ENCODE measurements at regions not wholly inside any gene's neighbourhood (a gene's known extent, or its start where the extent isn't known, plus 50 kb on each side); places are given as distances from the start of the nearest gene placed in this dataset.

GRCh38 chr4:100657187-100657586 is 139.4 kb upstream of the EMCN start:
- no peak for DNase-seq
- no peaks in the 10 kb centered on the region for H3K4me1 Mint-ChIP-seq
- H3K9me3 Mint-ChIP-seq, result no peaks in the 10 kb centered on the region
- no peak for TF ChIP-seq CTCF (IDR thresholded peaks at IDR 0.05)
- H3K27ac Mint-ChIP-seq, result no peak overlapping the region
- H3K27me3 Mint-ChIP-seq (ENCODE audit: low read depth, poor library complexity), result no peaks in the 10 kb centered on the region
- no peak overlapping the region for H3K4me3 Mint-ChIP-seq
- H3K36me3 Mint-ChIP-seq (ENCODE audit: low read depth), result no peaks in the 10 kb centered on the region

GRCh38 chr4:100651499-100652175 is 133.8 kb upstream of the EMCN start:
- Mint-ChIP-seq H3K9me3 (no peaks in the 10 kb centered on the region), H3K4me1 (no peaks in the 10 kb centered on the region), H3K27ac (no peak overlapping the region), H3K36me3 (ENCODE audit: low read depth) (no peaks in the 10 kb centered on the region), H3K27me3 (ENCODE audit: low read depth, poor library complexity) (no peaks in the 10 kb centered on the region), H3K4me3 (no peak overlapping the region)
- TF ChIP-seq CTCF (IDR thresholded peaks at IDR 0.05), result no peak
- no peak for DNase-seq

- no peak for DNase-seq
- Mint-ChIP-seq H3K4me3 (no peak overlapping the region), H3K9me3 (no peaks in the 10 kb centered on the region), H3K36me3 (ENCODE audit: low read depth) (no peaks in the 10 kb centered on the region), H3K27ac (no peak overlapping the region), H3K4me1 (no peaks in the 10 kb centered on the region), H3K27me3 (ENCODE audit: low read depth, poor library complexity) (no peaks in the 10 kb centered on the region)
- TF ChIP-seq CTCF (IDR thresholded peaks at IDR 0.05), result no peak
Measured at GRCh38 chr4:100649417-100649816, 131.6 kb upstream of the EMCN start.

GRCh38 chr4:100644150-100644549 is 126.3 kb upstream of the EMCN start:
- Mint-ChIP-seq H3K27me3 (ENCODE audit: low read depth, poor library complexity) (no peaks in the 10 kb centered on the region), H3K27ac (no peak overlapping the region), H3K36me3 (ENCODE audit: low read depth) (no peaks in the 10 kb centered on the region), H3K4me1 (no peaks in the 10 kb centered on the region), H3K4me3 (no peak overlapping the region), H3K9me3 (no peaks in the 10 kb centered on the region)
- no peak for DNase-seq
- TF ChIP-seq CTCF (IDR thresholded peaks at IDR 0.05), result no peak

- H3K4me1 Mint-ChIP-seq, result no peaks in the 10 kb centered on the region
- no peaks in the 10 kb centered on the region for H3K36me3 Mint-ChIP-seq (ENCODE audit: low read depth)
- no peak for TF ChIP-seq CTCF (IDR thresholded peaks at IDR 0.05)
- no peak overlapping the region for H3K4me3 Mint-ChIP-seq
- DNase-seq, result no peak
- H3K9me3 Mint-ChIP-seq, result no peaks in the 10 kb centered on the region
- H3K27ac Mint-ChIP-seq, result no peak overlapping the region
- H3K27me3 Mint-ChIP-seq (ENCODE audit: low read depth, poor library complexity), result no peaks in the 10 kb centered on the region
Measured at GRCh38 chr4:100641336-100641735, 123.5 kb upstream of the EMCN start.

- no peak overlapping the region for H3K4me3 Mint-ChIP-seq
- no peaks in the 10 kb centered on the region for H3K4me1 Mint-ChIP-seq
- no peaks in the 10 kb centered on the region for H3K36me3 Mint-ChIP-seq (ENCODE audit: low read depth)
- no peak for TF ChIP-seq CTCF (IDR thresholded peaks at IDR 0.05)
- H3K27ac Mint-ChIP-seq, result no peak overlapping the region
- no peaks in the 10 kb centered on the region for H3K27me3 Mint-ChIP-seq (ENCODE audit: low read depth, poor library complexity)
- no peak for DNase-seq
- H3K9me3 Mint-ChIP-seq, result no peaks in the 10 kb centered on the region
Measured at GRCh38 chr4:100635899-100636298, 118.1 kb upstream of the EMCN start.

Measured in nephron progenitor cell (in vitro differentiated cells).